GM12878 (cell line): ENCODE measurements at regions not wholly inside any gene's neighbourhood (a gene's known extent, or its start where the extent isn't known, plus 50 kb on each side); places are given as distances from the start of the nearest gene placed in this dataset.

ENCODE experiments used
- CHD1 ChIP-seq: IDR thresholded peaks from 2 replicates; pipeline ENCODE4 v1.6.1; 2012; ENCODE audit warnings: low read depth, low read length, improper control_type of control experiment
- EZH2 ChIP-seq: IDR thresholded peaks from 2 replicates; pipeline ENCODE4 v1.6.1; 2012; ENCODE audit warnings: low read depth, mild to moderate bottlenecking, control low read depth, inconsistent platforms, low read length, borderline replicate concordance; ENCODE audit not compliant: control insufficient read depth
- IKZF2 ChIP-seq, 2 experiments: fragments of 450-650 bp; IDR thresholded peaks; 2 replicates each; pipeline ENCODE4 v1.6.1; 2017; ENCODE audit warnings: mild to moderate bottlenecking in 2 of 2, moderate library complexity in 2 of 2
- NFIC ChIP-seq: IDR thresholded peaks from 2 replicates; pipeline ENCODE4 v1.6.1; 2012; ENCODE audit warnings: low read depth, mild to moderate bottlenecking, inconsistent platforms, low read length, moderate library complexity
- NR2C1 ChIP-seq: fragments of 450-650 bp; IDR thresholded peaks from 2 replicates; pipeline ENCODE4 v1.6.1; 2017; ENCODE audit warnings: antibody characterized with exemption, mild to moderate bottlenecking, moderate library complexity
- NR2C2 ChIP-seq: IDR thresholded peaks from 2 replicates; pipeline ENCODE4 v1.6.1; 2011; ENCODE audit warnings: borderline replicate concordance, low read depth; ENCODE audit not compliant: control insufficient read depth, insufficient read length
- RAD21 ChIP-seq: IDR thresholded peaks from 2 replicates; pipeline ENCODE4 v1.6.1; 2011; ENCODE audit warnings: mild to moderate bottlenecking, low read depth, low read length, moderate library complexity; ENCODE audit not compliant: insufficient read depth
- RFX5 ChIP-seq: IDR thresholded peaks from 2 replicates; pipeline ENCODE4 v1.6.1; 2011; ENCODE audit warnings: low read depth, low read length, improper control_type of control experiment
- RUNX3 ChIP-seq: IDR thresholded peaks from 2 replicates; pipeline ENCODE4 v1.6.1; 2012; ENCODE audit warnings: low read length, inconsistent platforms
- SMARCA5 ChIP-seq: fragments of 450-650 bp; IDR thresholded peaks from 2 replicates; pipeline ENCODE4 v1.6.1; 2017; ENCODE audit warnings: mild to moderate bottlenecking
- SRF ChIP-seq, 2 experiments: IDR thresholded peaks; 2 replicates each; pipeline ENCODE4 v1.6.1; 2011; ENCODE audit warnings: low read depth in 2 of 2, low read length in 2 of 2, mild to moderate bottlenecking in 1 of 2, moderate library complexity in 1 of 2
- ZNF274 ChIP-seq: IDR thresholded peaks from one replicate; pipeline ENCODE4 v1.8.0; 2011; ENCODE audit not compliant: insufficient read length, insufficient read depth
- ZNF622 ChIP-seq: fragments of 450-650 bp; IDR thresholded peaks from 2 replicates; pipeline ENCODE4 v1.6.1; 2017; ENCODE audit warnings: mild to moderate bottlenecking, inconsistent platforms
- ZZZ3 ChIP-seq: IDR thresholded peaks from 2 replicates; pipeline ENCODE4 v1.6.1; 2011; ENCODE audit warnings: low read depth; ENCODE audit not compliant: control insufficient read depth, insufficient read length
- TF ChIP-seq, protein P1 (sequence below): IDR thresholded peaks from 2 replicates; pipeline ENCODE4 v1.6.1; 2011; ENCODE audit warnings: low read depth, low read length, improper control_type of control experiment, borderline replicate concordance
- TF ChIP-seq, protein P2 (sequence below): IDR thresholded peaks from 2 replicates; pipeline ENCODE4 v1.6.1; 2012; ENCODE audit warnings: low read length, inconsistent platforms
- TF ChIP-seq, protein P3 (sequence below): fragments of 450-650 bp; IDR thresholded peaks from 2 replicates; pipeline ENCODE4 v1.6.1; 2017; ENCODE audit warnings: mild to moderate bottlenecking, low read depth, inconsistent platforms; ENCODE audit not compliant: poor library complexity, severe bottlenecking

DNA sequence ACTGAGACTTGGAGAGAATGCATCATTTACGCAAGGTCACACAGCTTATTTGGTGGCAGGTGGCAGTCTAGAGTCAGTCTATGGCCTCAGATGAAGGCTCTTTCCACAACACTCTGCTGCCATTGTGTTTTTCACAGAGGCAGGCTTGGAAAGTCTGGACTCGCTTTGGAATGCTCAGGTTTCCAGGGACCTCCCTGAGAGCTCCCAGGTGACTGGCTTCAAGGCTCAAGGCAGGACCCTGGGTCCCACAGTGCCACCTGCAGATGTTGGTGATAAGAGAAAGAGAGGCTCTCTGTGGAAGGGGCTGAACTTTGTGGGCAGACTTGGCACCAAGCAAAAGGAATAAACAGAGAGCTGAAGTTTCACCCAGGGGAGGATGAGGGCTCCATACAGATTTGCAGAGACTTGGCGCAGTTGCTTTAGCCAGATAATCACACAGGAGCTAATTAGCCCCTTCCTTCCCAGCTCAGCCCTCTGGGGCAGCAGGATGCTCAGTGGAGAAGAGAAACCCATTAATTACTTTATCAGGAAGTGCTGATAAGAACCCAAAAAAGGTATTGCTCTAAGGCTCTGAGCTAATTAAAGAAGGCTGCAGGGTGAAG, 103.5 kb downstream of the LBH start (continued):
- TF ChIP-seq, protein P1, sequence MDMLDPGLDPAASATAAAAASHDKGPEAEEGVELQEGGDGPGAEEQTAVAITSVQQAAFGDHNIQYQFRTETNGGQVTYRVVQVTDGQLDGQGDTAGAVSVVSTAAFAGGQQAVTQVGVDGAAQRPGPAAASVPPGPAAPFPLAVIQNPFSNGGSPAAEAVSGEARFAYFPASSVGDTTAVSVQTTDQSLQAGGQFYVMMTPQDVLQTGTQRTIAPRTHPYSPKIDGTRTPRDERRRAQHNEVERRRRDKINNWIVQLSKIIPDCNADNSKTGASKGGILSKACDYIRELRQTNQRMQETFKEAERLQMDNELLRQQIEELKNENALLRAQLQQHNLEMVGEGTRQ, result no peak
- TF ChIP-seq EZH2 (no peak), NFIC (no peak), RFX5 (no peak), SMARCA5 (no peak), ZZZ3 (no peak), NR2C1 (no peak), IKZF2 (IDR thresholded peaks at IDR 0.05) (peak; percentile 7 to 23; a peak in 1 of 4 replicates), SRF (IDR thresholded peaks at IDR 0.05; ENCODE audit: low read depth in 2 of 2, low read length in 2 of 2) (no peak), CHD1 (no peak), RAD21 (peak; percentile 32), RUNX3 (0 out of 2 replicates have a peak, but pooled peaks have one; percentile 3), ZNF274 (no peak), ZNF622 (no peak), NR2C2 (no peak)
- TF ChIP-seq, protein P2, sequence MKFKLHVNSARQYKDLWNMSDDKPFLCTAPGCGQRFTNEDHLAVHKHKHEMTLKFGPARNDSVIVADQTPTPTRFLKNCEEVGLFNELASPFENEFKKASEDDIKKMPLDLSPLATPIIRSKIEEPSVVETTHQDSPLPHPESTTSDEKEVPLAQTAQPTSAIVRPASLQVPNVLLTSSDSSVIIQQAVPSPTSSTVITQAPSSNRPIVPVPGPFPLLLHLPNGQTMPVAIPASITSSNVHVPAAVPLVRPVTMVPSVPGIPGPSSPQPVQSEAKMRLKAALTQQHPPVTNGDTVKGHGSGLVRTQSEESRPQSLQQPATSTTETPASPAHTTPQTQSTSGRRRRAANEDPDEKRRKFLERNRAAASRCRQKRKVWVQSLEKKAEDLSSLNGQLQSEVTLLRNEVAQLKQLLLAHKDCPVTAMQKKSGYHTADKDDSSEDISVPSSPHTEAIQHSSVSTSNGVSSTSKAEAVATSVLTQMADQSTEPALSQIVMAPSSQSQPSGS, result no peak
- TF ChIP-seq, protein P3, sequence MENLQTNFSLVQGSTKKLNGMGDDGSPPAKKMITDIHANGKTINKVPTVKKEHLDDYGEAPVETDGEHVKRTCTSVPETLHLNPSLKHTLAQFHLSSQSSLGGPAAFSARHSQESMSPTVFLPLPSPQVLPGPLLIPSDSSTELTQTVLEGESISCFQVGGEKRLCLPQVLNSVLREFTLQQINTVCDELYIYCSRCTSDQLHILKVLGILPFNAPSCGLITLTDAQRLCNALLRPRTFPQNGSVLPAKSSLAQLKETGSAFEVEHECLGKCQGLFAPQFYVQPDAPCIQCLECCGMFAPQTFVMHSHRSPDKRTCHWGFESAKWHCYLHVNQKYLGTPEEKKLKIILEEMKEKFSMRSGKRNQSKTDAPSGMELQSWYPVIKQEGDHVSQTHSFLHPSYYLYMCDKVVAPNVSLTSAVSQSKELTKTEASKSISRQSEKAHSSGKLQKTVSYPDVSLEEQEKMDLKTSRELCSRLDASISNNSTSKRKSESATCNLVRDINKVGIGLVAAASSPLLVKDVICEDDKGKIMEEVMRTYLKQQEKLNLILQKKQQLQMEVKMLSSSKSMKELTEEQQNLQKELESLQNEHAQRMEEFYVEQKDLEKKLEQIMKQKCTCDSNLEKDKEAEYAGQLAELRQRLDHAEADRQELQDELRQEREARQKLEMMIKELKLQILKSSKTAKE, result no peak
